Keratinocyte (primary cell): ENCODE measurements at regions not wholly inside any gene's neighbourhood (a gene's known extent, or its start where the extent isn't known, plus 50 kb on each side); places are given as distances from the start of the nearest gene placed in this dataset.

ENCODE experiments used
- CTCF ChIP-seq, 3 experiments: IDR thresholded peaks in 1 of 3; conservative IDR thresholded peaks in 1 of 3; optimal IDR thresholded peaks in 1 of 3; 2 replicates in 2 of 3; 3 replicates in 1 of 3; pipeline versions ENCODE3 to v1.5.1; 2011; ENCODE audit warnings: low read length in 3 of 3, mild to moderate bottlenecking in 3 of 3, moderate library complexity in 2 of 3, control low read depth in 1 of 3, inconsistent platforms in 1 of 3; ENCODE audit not compliant: insufficient read depth in 2 of 3; ENCODE audit errors: extremely low read depth in 1 of 3
- EZH2 ChIP-seq: IDR thresholded peaks from one replicate; pipeline ENCODE4 v1.6.1; 2012; ENCODE audit warnings: inconsistent platforms, mild to moderate bottlenecking, low read length, moderate library complexity

- no peak for TF ChIP-seq CTCF (optimal IDR thresholded peaks at IDR 0.05 in 1 of 3, IDR thresholded peaks at IDR 0.05 in 1 of 3, conservative IDR thresholded peaks at IDR 0.05 in 1 of 3; ENCODE audit: extremely low read depth in 1 of 3, insufficient read depth in 2 of 3, low read length in 3 of 3)
- no peak for TF ChIP-seq EZH2
These were observed 199.3 kb downstream of the TFAP2C start for GRCh38 chr20:56828402-56828801.
